PC-9 (cell line): ENCODE measurements at regions not wholly inside any gene's neighbourhood (a gene's known extent, or its start where the extent isn't known, plus 50 kb on each side); places are given as distances from the start of the nearest gene placed in this dataset.

ENCODE experiments used
- CTCF ChIP-seq: fragments of 200-600 bp; sonication (generic); conservative IDR thresholded peaks from 2 replicates; pipeline ENCODE4 v1.6.1; 2017; ENCODE audit warnings: mixed run types, antibody characterized with exemption, mild to moderate bottlenecking, moderate library complexity
- EZH2 ChIP-seq: fragments of 200-600 bp; sonication (generic); IDR thresholded peaks from 2 replicates; pipeline ENCODE4 v1.8.0; 2017; ENCODE audit warnings: antibody characterized with exemption, low read depth

- TF ChIP-seq CTCF (no peak), EZH2 (no peak)
Observed at GRCh38 chr1:80917826-80918225, 882.9 kb upstream of the ADGRL2 start.
